ENCODE measurements at regions not wholly inside any gene's neighbourhood (a gene's known extent, or its start where the extent isn't known, plus 50 kb on each side); places are given as distances from the start of the nearest gene placed in this dataset.
"Not testable (repeated sequence)": the region's sequence is repeated elsewhere in the genome, so short reads cannot be mapped to it uniquely, and the experiment has no call there.

DNA sequence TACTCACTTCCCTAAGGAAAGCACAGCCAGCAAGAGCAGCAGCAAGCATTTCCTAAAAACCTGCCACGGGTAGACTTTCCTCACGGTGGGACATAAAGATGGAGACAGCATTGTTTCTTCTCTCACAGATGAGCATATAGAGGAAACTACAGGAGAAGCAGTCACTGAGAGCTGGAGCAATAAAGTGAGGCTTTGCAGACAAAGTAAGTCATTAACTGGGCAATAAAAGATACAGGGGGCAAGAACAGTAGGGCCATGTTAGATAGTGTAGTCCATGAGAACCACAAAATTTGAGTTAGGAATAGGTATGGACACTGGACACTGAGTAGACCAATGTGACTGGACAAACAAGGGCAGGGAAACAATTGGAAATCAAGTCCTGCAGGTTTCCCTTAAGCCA, 240.1 kb upstream of the NFIA start:
- TF ChIP-seq CTCF (IDR thresholded peaks at IDR 0.05; ENCODE audit: control insufficient read depth, extremely low read depth, insufficient read depth), result no peak
- no peak for DNase-seq (ENCODE audit: low read depth)
- no peak overlapping the region for H3K4me3 ChIP-seq (ENCODE audit: low read depth, low read length)

GRCh38 chr1:60841116-60842046, 241.0 kb upstream of the NFIA start:
- no peak overlapping the region for H3K4me3 ChIP-seq (ENCODE audit: low read depth, low read length)
- DNase-seq (ENCODE audit: low read depth), result no peak
- no peak for TF ChIP-seq CTCF (IDR thresholded peaks at IDR 0.05; ENCODE audit: control insufficient read depth, extremely low read depth, insufficient read depth)

GRCh38 chr1:60840476-60840875, 241.9 kb upstream of the NFIA start:
- not testable (repeated sequence) for DNase-seq (ENCODE audit: low read depth); H3K4me3 ChIP-seq (ENCODE audit: low read depth, low read length)

GRCh38 chr1:60835649-60836048, 246.7 kb upstream of the NFIA start:
- no peak for DNase-seq (ENCODE audit: low read depth)
- H3K4me3 ChIP-seq (ENCODE audit: low read depth, low read length), result no peak overlapping the region
- TF ChIP-seq CTCF (IDR thresholded peaks at IDR 0.05; ENCODE audit: control insufficient read depth, extremely low read depth, insufficient read depth), result no peak

GRCh38 chr1:60833173-60833572, 249.2 kb upstream of the NFIA start:
- H3K4me3 ChIP-seq (ENCODE audit: low read depth, low read length), result no peak overlapping the region
- TF ChIP-seq CTCF (IDR thresholded peaks at IDR 0.05; ENCODE audit: control insufficient read depth, extremely low read depth, insufficient read depth), result no peak
- DNase-seq (ENCODE audit: low read depth), result no peak

DNA sequence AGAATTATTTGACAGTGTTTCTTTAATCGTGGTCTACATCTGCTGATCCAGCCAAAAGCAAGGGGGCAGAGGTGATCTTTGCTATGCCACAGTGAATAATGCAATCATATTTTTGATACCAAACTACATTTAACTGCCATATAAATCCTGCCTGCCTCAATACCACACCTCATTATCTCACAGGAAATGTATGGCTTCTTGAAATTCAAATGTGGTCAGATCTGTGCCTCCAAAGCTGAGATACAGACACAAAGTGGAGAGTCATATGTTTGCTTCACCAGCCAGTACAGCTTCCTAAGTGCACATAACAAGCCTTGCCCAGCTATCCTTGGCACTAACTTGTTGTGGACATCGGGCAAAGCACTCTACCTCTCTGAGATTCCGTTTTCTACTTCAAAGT, 250.0 kb upstream of the NFIA start:
- no peak overlapping the region for H3K4me3 ChIP-seq (ENCODE audit: low read depth, low read length)
- DNase-seq (ENCODE audit: low read depth), result no peak
- TF ChIP-seq CTCF (IDR thresholded peaks at IDR 0.05; ENCODE audit: control insufficient read depth, extremely low read depth, insufficient read depth), result no peak

GRCh38 chr1:60831780-60832179, 250.6 kb upstream of the NFIA start:
- DNase-seq (ENCODE audit: low read depth), result no peak
- no peak for TF ChIP-seq CTCF (IDR thresholded peaks at IDR 0.05; ENCODE audit: control insufficient read depth, extremely low read depth, insufficient read depth)
- H3K4me3 ChIP-seq (ENCODE audit: low read depth, low read length), result no peak overlapping the region
